ENCODE measurements at regions not wholly inside any gene's neighbourhood (a gene's known extent, or its start where the extent isn't known, plus 50 kb on each side); places are given as distances from the start of the nearest gene placed in this dataset.

DNA sequence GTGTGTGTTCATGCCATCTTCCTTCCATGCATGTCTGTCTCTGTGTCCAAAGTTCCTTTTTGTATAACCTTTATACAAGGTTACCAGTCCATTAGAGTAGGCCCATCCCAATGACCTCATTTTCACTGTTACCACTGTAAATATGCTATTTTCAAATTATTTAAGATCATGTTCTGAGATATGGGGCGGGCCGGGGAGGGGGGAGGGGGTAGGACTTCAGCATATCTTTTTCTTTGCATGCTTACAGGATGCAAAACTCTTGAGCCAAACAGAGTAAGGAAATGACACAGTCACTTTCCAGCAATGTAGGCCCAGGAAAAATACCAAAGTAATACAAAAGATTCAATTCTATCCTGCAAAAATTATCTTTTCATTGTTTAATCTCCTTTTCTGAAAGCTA, 124.1 kb upstream of the HNRNPA3 start:
- no peak for DNase-seq

GRCh38 chr2:177090967-177091366, 121.6 kb upstream of the HNRNPA3 start:
- DNase-seq, result no peak

DNA sequence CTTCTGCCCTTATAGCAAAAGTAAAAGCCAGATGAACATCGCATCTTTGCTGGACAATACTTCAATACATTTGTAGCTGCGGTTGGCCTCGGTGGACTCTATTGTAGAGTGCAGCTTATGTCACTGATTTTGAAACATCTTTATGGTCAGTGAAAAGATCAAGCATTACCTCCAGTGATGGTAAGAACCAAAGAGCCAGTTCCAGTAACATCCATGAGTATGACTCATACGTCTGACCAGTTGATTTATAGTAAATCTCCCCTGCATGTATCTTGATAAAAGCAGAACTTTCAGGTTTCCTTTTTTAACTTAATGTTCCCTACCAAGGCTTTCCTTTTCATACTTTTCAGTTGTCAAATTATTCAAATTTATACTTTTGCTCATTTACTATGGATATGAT, 119.2 kb upstream of the HNRNPA3 start:
- DNase-seq, result no peak

GRCh38 chr2:177098001-177098613, 114.5 kb upstream of the HNRNPA3 start:
- DNase-seq, result no peak

GRCh38 chr2:177101930-177102329, 110.7 kb upstream of the HNRNPA3 start:
- DNase-seq, result no peak

- DNase-seq, result peak; percentile 22
Observed at GRCh38 chr2:177106212-177106611, 106.4 kb upstream of the HNRNPA3 start.

DNA sequence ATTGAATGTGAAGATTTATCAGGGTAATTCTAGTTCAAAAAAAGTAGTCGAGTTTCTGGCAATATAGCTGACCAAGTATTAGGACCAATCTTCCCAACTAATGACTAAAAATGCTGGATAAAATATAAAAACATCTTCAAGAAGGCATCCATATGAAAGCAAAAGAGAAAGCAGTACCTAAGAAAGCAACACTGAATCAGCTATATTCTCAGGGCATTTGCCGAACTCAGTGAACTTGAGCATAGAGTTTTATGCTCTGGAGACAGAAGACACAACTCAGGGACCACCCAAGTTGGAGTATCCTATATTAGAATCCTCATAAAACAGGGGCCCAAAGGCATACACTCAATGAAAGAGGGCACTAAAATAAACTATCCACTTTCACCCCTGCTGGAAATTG, 103.7 kb upstream of the HNRNPA3 start:
- no peak for DNase-seq

GRCh38 chr2:177114712-177115111, 97.9 kb upstream of the HNRNPA3 start:
- no peak for DNase-seq

DNA sequence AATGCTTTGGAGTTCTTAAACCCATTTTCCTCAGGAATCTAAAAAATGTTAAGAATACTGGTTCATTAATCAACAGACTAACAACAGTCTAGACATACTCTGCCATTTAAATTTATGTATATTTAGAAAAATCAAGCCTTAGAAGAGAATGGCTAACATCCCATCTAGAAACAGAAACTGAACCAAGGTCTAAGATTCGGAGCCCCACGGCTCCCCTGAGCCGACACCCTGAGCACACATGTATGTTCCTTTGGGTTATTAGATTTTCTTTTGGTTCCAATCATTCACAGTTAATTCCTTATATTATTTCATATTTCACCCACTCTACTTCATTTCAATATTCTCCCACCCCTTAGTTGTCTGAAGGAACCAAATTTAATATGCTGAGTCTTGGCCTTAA, 94.8 kb upstream of the HNRNPA3 start:
- no peak for DNase-seq

DNA sequence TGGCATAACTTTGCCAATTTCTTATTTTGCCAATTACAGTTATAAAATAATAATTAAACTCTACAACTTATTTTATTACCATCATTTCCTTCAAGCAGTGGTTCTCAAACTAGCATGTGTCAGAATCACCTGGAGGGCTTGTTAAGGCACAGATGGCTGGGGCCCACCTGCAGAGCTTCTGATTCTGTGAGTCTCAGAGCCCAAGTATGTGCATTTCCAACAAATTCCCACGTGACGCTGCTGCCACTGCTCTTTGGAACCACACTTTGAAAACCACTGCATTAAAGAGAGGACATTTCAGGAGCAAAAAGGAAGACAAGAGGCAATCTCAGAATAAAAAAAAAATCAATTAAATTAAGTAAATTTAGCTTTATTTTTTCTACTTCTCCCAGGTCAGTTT, 94.0 kb upstream of the HNRNPA3 start:
- DNase-seq, result peak; percentile 81

GRCh38 chr2:177119099-177119498, 93.5 kb upstream of the HNRNPA3 start:
- DNase-seq, result no peak

DNA sequence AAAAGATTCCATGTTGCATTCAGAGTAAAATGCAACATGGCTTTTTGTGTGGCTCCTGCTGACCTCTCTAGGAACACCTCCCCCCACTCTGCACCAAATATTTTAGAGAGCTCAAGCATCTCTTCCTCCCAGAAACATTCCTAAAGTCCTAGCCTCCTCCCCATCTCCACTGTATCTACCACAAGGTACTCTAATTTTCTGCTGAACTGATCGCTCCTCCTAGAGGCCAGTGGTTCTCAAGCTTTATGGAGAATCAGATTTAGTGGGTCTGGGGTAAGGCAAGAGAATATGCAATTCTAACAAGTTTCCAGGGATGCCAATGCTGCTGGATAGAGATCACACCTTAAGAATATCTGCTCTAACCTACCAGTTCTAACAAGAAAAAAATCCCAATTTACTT, 89.5 kb upstream of the HNRNPA3 start:
- DNase-seq, result no peak

GRCh38 chr2:177124371-177124770, 88.2 kb upstream of the HNRNPA3 start:
- no peak for DNase-seq

GRCh38 chr2:177127821-177128220, 84.8 kb upstream of the HNRNPA3 start:
- no peak for DNase-seq

DNA sequence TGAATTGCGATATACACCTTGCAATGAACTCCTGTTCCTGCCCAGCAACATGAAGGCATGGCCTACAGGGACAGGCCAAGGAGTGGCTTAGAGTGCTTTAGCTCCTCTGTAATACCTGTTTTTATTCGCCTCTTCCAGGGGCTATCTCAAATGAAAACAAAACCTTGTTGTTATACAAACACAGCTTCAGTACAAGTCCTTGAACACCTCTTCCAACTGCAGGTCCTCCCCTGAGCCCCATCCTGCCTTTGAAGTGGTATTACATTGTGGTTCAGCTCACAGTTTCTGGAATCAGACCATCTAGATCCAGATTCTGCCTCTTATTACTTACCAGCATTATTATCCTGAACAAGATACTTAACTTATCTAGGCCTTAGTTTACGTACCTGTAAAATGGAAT, 83.0 kb upstream of the HNRNPA3 start:
- no peak for DNase-seq

DNA sequence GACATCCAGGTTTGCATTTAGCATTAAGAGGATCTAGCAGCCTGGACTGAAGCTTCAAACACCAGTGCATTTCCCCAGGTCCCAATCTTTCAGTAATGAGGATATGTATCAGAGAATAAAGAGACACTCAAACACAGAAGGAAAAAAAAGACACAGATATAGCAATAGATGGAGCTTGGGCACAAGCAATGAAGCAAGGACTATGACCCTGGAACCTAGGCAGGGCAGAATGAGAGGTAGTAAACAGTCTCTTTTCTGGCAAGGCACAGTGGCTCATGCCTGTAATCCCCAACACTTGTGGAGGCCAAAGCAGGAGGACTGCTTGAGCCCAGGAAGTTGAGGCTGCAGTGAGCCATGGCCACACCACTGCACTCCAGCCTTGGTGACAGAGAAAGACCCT, 80.7 kb upstream of the HNRNPA3 start:
- no peak for DNase-seq

- DNase-seq, result no peak
Observed at GRCh38 chr2:177138823-177139222, 73.8 kb upstream of the HNRNPA3 start.

DNA sequence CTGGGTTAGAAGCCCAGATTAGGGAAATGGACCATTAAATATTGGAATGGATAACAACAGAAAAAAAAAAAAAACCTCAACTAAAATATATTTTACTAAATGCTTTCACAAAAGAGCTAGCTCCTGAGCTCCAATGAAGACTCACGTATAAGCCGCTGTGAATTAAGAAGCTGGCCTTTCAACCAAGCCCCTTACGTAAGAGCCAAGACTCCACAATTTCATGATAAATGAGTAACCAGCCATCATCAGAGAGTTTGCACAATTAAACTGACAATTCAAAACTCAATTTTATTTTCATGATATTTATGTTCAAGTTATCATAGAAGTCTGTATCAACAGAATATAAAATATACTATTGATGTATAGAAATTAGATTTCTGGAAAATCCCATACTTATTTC, 70.7 kb upstream of the HNRNPA3 start:
- DNase-seq, result no peak

DNA sequence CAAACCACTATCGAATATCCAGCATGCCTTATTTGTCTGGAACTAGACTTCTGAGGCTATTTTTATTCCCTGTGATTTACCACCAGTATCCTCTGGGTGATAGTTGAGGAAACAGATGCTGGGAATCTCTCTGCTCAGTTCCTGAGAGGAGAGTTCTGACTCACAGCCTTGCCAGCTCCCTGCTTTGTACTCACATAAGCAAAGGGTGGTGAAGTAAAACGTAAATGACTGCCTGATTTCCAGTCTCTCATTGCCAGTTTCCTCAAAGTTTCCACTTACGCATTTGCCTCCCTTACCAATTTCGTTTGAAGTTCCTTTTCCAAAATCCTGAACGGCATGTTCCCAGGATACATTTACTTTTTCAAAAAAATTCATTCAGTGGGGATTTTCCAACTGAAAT, 69.2 kb upstream of the HNRNPA3 start:
- peak; percentile 43 for DNase-seq

GRCh38 chr2:177147093-177147694, 65.4 kb upstream of the HNRNPA3 start:
- DNase-seq, result peak; percentile 82

DNA sequence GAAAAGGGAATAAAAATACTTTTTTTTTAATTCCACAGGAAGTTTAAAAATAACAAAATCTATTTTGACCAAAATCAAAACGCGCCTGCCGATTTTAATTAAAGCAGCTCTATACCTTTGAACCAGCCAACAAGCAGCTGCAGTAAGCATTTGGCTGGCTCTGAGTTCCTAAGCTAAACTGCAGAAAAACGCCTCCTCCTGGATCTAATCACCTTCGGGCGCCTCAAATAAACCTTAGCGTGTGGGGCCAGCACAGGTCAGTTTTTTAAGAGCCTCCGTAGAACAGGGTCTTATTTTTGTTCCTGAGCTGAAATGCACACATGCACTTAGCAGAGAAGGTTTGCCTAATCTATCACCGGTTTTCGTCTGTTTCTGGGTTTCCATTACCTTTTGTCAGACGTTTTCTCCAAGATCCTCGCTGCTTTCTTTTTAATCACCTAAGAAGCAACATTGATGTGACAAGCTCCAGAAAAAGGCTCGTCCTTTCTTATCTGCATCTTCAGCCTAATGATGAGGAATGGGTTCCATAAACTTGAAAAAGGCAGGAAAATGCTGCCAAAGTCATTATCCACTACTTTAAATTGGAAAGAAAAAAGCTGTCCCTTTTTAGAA, 64.7 kb upstream of the HNRNPA3 start:
- no peak for DNase-seq

GRCh38 chr2:177148477-177149154, 64.0 kb upstream of the HNRNPA3 start:
- peak; percentile 91 for DNase-seq

DNA sequence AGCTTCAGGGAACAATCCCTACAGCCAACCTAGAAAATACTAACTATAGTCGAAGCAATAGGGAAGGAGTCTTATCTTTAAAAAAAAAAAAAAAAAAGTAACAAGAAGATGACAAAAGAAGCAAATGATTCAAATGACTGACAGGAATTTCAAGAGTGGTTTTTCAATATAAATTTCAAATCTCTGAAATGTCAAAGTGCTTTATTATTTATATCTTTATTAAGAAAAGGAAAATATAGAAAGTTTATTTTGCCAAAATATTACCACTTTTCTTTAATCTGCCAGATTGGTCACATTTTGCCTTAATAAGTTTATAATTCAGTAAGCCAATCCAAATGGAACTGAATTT, 63.5 kb upstream of the HNRNPA3 start:
- no peak for DNase-seq

DNA sequence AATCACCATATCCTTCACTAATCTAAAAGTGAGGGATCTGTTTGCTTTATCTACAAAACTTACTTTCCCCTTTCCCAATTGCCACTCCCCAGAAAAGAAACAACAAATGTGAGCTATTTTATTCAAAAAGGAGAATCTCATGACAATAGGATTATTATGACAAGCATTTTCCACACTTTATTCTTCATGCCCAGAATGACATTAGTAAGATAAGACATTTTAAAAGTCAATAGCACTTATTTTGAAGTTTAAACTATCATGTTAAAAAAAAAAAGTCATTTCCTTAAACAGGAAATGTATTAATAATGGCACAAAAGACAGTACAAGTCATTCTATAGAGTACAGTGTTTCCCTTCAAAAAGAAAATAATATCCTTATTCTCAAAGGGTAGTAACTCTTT, 58.8 kb upstream of the HNRNPA3 start:
- no peak for DNase-seq
